ENCODE measurements at regions not wholly inside any gene's neighbourhood (a gene's known extent, or its start where the extent isn't known, plus 50 kb on each side); places are given as distances from the start of the nearest gene placed in this dataset.
A peak's percentile ranks its signal among the peaks of the same experiment; 100 is the strongest.

DNA sequence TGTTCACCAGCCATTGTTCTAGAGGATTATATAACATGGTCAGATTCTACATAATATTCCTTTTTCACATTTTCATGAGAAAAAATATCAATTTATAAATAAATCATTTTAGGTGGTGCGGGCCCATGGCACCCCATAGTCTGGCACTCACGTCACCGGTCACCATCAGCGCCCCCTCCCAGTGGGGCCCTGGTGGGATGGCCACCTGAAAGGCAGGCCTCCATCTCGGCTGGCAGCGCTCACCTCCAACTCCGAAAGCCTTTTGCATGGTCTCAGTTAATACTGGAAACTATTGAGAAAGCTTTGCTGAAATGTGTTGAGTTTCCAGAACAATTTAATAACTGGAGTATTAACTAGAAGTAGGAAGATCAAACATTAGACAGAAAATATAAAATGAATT lies 141.4 kb upstream of the SALL3 start:
- no peak for DNase-seq (ENCODE audit: low read depth, low spot score)

DNA sequence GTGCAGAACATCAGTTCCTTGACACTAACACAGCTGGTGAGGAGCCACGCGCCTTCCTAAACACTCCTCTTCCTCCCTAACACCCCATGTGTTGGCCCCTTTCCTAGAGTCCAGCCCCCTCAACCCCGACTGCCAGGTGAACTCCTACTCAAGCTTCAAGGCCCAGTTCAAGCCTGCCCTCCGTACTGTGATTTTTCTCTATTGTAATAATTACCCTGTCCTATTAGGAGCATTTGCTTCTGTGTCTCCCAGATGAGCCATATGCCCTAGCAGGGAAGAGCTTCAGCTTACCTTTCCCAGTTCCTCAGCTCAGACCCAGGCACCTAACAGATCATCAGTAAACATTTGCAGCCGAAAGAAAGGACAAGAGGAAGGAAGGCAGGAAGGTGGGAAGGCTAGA lies 130.6 kb upstream of the SALL3 start:
- DNase-seq (ENCODE audit: low read depth, low spot score): no peak

DNA sequence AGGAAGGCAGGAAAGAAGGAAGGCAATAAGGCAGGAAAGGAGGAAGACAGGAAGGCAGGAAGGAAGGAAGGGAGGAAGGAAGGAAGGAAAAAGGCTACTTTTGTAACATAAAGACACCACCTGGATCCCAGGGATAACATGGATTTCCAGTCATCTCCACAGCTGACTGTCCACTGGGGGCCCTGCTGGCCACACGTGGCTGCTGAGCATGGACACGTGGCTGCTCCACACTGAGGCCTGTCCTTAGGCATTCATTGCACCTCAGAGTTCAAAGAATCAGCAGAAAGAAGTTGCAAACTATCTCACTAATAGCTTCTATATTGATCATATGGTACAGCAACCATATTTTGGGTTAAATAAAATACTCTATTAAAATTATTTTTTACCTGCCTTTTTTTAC lies 130.2 kb upstream of the SALL3 start:
- DNase-seq (ENCODE audit: low read depth, low spot score): no peak

DNA sequence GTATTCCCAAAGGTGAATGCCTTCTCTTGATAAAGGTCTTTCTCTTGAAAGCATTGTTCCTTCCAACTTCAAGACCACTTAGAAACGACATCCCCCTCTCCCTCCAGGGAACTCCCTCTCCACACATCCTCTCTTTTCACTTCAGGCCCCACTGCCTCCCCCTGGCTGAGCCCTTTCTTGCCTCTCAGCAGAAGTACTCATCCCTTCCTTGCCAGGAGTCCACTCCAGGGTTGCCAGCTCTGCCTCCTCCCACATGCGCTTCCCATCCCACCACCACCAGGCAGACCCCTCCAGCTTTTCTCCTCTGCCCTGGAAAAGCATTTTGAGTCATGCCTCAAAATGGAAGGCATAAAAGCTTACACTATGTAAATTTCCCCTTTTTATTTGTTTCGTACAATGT lies 126.3 kb upstream of the SALL3 start:
- no peak for DNase-seq (ENCODE audit: low read depth, low spot score)

DNA sequence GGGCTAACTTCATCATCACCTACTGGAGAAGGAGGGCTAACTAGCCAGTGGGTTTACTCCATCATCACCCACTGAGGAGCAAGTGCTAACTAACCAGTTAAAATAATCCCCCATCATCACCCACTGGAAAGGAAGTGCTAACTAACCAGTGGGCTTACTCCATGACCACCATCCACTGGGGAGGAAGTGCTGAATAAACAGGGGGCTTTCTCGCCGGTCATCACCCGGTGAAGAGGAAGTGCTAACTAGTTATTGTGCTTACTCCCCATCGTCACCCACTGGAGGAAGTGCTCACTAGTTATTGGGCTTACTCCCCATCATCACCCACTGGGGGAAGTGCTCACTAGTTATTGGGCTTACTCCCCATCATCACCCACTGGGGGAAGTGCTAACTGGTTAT lies 124.4 kb upstream of the SALL3 start:
- no peak for DNase-seq (ENCODE audit: low read depth, low spot score)

DNA sequence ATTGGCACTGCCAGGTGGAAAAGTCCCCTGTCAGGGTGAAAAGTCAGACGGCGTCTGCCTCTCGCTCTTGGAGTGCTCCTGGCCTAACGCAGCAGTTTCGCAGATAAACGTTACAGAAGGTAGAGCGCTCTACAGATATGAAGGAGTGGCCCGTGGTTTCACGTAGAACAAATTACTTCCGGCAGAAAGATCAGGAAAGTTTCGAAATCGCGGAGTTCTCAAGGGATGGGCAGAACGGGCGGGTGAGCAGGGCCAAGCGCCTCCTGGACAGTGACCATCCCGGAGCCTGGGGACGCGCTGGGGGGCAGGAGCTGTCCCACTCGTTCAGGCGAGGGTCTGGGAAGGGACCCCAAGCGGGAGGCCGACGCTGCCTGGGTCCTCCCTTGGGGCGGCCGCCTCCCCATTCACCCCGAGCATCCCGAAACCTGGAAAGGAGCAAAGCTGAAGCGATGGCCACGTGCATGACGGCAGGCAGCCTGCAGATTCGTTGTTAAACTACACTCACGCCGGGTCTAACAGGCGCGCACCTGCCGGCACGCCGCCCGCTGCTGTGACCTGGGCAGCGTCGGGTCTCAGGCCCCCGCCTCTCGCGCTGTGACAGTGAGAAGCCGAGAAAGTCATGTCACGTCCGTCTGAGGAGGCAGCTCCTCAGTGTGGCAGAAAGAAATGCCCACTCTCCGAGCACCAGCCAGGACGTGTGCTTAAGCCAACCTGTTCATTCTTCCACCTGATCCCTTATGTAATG lies 122.9 kb upstream of the SALL3 start:
- no peak for DNase-seq (ENCODE audit: low read depth, low spot score)

DNA sequence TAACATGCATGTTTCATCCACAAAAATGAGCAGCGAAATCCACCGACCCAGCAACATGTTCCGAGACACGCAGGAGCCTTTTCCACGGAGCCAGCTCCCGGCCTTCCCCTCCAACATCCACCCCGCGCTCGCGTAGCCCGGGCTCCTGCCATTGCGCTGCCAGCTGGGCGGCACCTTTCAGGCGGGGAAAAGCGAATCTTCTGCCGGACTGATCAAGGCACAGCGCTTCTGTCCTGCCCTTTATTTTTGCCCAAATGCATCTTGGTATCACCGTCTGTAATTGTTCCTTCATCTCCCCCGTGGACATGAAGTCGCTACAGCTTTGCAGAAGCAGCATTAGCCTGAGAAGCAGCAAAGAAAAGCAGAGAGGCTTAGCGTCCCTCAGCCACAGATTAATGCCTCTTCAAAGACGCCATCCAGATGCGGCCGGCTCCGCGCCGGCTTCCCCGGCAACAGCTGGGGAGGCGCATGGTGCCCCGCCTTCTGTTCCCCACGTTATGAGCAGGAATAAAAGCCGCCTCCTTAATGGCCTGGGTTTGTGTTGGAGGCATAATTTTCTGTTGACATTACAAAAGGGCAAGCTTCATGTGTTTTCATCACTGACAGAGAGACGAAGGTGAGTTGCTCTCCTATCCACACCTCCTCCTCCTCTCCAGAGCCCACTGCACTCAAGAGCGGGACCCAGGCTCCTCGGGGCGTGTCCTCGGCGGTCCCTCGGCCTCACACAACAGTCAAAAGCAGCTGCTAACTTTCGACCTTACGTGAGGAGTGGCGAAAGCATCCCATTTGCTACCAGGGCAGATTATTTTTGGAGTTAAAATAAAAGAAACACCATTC lies 122.1 kb upstream of the SALL3 start:
- DNase-seq (ENCODE audit: low read depth, low spot score): no peak

DNA sequence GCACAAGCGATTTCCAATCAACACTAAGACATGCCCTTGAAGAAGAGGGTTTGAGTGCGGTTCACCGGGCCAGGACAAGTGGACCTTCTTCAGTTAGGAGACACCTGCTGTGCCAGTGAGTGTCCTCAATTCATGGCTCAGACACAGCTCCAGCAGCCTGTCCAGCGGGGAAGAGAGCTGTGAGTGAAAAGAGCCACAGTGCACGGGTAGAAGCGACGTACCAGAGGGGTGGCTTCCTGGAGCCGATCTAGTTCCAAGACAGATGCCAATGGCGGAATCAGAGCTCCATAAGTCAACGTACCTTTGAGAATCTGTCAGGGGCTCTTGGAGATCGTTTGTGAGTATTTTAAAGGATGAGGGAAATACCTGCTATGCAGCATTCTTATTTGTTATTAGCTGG lies 119.9 kb upstream of the SALL3 start:
- DNase-seq (ENCODE audit: low read depth, low spot score): no peak

DNA sequence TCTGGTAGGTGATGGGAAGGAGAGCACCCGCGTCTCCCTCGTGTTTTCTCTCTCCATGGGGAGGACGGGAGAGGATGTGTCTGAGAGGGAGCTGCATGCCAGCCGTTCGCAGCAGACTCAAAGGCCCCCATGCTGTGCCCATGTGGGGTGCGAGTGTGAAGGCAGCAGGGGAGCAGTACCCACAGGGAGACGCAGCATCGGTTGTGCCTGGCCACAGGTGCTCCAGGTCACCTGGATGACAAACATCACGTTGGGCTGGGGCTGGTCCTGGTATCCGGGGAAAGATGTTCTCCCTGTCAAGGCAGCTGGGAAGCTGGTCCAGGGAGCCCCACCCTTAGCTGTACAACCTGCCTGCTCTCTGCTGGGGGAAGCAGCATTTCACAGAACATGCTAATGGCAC lies 119.5 kb upstream of the SALL3 start:
- no peak for DNase-seq (ENCODE audit: low read depth, low spot score)

DNA sequence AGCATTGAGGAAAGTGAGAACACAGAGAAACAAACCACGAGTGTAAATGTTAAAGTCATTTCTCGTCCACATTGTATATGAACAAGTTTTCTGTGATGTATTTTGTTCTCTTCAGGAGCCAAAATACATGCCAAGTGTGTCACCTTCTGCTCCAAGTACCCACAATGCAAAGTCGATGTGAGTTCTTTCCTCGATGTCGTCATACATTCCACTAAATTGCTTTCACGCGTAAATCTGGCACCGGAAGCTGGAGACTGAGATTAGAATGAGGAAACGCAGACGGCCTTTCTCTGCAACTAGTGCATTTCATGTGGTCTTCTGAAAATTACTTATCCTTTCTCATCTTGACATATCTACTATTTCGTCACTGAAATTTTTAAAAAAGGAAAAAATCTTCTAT lies 118.5 kb upstream of the SALL3 start:
- DNase-seq (ENCODE audit: low read depth, low spot score): no peak

DNA sequence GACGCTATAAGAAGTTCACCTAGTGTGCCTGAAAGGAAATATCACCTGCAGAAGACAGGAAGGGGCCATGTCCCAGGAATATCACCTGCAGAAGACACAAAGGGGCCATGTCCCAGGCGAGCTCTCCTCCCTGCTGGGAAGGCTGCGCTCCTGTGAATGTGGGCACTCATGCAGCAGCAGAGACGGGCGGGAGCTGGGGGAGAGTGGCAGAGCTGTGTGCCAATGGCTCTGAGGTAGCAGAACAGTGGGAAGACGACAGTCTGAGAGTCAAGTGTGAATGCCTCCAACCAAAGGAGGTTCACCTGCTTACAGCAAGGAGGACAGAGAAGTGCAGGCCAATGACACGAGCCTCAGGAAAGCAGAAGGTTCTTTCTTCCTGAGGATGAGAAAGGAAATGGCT lies 117.9 kb upstream of the SALL3 start:
- no peak for DNase-seq (ENCODE audit: low read depth, low spot score)

DNA sequence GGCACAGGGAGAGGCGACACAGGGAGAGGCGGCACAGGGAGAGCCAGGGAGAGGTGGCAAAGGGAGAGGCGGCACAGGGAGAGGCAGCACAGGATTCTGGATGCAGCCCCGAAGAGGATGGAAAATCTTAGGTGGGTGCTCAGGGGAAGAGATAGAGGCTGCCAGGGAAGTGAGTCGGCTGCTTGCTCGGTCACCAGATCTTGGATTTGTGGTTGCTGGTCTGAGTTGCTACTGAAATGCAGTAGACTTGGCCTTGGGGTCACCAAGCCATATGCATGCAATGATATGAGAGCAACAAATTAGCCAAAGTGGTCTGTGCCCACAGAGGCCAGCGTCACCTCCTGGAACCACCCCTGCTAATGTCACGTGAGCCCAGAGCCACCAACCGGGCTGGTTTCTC lies 117.2 kb upstream of the SALL3 start:
- DNase-seq (ENCODE audit: low read depth, low spot score): no peak

DNA sequence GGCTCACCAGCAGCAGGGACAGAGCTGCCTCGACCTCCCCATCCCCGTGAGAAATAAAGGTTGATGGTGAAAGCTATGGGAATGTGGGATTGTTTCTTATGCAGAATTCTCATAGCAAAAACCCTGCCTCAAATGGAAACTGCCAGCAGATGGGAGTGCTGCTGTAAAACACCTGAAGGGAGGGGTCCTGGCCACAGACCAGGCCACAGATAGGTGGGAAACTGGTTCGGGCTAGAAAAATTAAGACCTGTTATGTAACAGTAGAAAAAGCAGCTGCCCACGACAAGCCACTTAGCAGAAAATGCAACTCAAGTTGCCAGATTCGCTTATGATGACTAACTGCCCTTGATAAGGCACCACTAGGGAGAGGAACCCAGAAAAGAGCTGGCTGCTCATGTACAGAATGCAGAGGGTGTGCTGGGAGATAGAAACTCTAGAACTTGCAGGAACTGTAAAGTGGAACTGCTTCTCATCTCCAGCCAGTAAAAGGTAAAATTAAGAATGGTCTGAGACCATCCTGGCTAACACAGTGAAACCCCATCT lies 114.5 kb upstream of the SALL3 start:
- DNase-seq (ENCODE audit: low read depth, low spot score): no peak

DNA sequence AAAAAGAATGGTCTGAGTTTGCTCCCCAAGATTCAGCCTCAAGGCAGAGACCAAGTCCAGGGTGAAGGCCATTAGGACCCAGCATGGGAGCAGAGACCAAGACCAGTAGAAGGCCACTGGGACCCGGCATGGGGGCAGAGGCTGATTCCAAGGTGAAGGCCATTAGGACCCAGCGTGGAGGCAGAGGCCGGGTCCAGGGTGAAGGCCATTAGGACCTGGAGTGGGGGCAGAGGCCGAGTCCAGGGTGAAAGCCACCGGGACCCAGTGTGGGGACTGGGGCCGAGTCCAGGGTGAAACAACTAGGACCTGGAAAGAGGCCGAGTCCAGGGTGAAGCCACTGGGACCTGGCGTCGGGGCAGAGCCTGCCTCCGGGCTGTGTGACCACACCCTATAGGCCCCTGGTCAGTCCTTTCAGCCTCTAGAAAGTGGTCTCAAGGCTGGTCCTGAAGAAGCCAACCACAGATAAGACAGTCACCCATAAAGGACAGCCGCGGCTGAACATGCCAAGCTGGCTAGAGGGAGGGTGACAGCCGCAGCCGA lies 113.8 kb upstream of the SALL3 start:
- DNase-seq (ENCODE audit: low read depth, low spot score): no peak

DNA sequence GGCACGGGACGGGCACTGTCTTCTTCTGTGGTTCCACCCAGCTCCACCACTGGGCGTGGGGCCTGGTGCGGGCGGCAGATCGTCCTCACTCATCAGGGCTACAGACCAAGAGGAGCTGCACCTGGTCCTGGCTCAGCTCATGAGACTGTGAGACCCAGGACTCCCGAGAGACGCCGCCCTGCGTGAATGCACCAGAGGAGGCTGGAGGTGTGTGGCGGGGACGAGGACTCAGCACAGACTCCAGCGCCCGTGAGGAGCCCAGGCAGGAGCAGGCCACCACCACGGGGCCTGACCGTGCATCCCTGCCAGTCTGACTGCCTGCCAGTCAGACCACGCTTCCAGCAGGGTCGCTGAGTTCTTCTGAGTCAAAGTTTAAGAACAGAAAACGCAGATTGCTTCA lies 112.5 kb upstream of the SALL3 start:
- no peak for DNase-seq (ENCODE audit: low read depth, low spot score)

DNA sequence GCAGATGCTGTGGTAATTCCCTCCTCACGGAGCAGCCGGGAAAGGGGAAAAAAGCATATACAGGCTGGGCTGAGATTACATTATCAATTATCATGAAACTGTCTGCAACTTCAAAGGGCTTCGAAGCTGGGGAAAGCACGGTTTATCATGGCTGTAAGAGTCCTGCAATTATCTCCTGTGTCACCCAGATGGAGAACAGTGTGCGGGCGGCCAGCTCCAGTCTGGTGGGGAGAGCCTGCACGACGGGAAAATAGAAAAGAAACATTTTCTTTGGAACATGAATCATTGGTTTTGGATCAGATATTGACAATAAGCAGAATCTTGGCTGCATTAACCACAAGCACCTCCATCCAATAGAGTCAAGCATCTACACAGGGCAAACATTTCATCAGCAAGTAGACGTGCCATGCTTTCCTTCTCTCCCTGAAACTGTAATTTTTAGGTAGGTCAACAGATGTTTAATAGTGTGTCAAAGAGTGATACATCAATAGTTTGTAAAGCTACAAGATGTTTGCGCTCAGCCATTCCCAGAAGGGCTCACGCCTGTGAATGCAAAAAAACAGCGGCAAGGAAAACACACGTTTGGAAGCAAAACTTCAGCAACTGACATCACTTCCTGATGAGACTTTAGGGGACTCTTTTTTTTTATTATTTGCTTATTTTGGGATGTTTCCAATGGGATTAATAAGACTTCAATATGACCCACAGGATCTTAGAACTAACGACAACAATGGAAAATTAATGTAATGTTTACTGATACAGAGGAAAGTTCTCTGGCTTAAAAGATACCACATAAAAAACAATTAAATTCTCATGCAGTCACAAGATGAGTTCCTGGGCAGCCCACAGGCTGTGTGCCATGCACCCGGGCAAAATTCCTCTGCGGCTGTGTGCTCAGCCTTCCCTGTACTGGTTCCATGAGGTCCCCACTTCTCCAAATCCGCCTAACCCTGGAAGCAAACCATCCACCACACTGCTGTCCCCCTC lies 111.0 kb upstream of the SALL3 start:
- DNase-seq (ENCODE audit: low read depth, low spot score): no peak

DNA sequence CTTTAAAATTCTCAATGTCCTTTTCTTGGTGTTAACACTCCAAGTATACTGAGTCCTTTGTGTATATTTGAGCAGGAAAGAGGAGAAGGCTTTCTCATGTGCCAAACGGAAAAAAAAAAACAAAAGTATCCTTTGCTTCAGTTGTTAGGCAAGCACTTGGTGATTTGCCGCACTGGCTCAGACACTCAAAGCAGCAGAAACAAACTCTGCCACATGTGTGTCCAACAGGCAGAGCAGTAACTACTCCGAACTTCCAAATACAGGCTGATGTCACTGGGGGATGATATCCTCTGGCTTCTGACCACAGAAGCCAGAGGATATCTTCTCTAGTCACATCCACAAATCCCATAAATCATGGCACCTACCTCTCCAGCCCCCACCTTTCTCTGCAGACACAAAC lies 108.0 kb upstream of the SALL3 start:
- DNase-seq (ENCODE audit: low read depth, low spot score): no peak

DNA sequence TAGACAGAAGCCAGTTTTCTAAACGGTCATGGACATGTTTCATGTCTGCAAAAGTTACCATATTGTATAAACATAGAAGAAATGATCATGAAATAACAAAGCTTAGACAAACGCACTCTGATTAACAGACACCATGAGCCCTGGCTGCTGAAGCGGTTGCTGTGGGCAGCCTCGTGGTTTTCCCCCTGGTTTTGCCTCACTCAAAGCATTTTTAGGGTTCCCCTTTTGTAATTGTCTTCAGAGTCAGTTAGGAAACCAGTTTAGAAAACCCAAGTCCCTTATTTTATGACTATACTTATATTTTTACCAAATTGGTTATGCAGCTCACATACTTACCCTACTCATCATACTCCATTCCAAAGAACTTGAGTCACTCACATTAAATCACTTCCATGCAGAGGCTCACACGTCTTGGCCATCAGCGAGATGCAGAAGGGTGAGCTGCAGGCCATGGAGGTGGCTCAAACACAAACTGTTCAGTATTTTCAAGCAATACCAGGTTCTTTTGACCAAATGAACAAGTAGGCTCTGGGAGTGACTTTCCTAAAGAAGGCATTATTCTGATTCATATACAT lies 105.6 kb upstream of the SALL3 start:
- no peak for DNase-seq (ENCODE audit: low read depth, low spot score)

DNA sequence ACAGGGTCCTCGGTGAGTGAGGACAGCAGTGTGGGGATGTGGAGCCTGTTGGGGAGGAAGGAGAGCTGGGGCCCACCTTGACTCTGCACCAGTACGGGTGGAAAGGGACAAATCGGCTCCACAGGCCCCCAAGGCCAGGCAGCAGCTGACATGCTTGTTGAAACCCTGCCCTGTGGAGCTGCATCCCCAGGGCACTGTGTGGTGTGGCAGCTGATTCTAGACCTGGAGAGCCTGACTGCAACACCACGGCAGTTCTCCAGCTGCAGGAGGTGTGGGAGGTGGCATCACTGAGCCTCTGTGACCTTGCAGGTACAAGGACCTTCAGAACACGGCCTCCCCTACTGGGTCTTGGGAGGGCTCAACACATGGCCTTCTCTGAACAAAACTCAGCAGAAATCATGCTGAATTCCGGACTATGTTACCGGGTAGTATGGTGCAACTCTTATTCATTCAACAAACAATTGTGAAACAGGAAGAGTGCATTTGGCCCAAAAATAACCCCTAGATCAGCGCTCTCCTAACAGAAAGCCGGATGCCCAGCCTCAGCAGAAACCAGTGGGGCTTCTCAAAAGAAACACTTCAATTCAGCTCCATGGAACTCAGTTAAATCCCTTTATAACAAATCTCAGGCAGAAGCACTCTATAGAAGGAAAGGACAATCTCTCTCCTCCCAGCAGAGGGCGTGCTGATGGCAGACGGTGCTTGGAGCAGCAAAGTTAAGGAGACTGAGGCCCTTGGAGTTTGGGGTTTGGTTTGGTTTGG lies 104.4 kb upstream of the SALL3 start:
- DNase-seq (ENCODE audit: low read depth, low spot score): peak; percentile 9

All from iPS DF 19.7 (cell line).